NCI-H1436 treated with DMSO at 0.1 percent for 48 hours (cell line): ENCODE measurements at regions not wholly inside any gene's neighbourhood (a gene's known extent, or its start where the extent isn't known, plus 50 kb on each side); places are given as distances from the start of the nearest gene placed in this dataset.

Source experiments
- DNase-seq: peaks from one replicate; lab custom pipeline; 2025; lab: John Stamatoyannopoulos, UW

- DNase-seq = no peak
Measured at GRCh38 chr4:15231265-15232091, 196.4 kb upstream of the C1QTNF7 start.

GRCh38 chr4:15232366-15233263 is 195.2 kb upstream of the C1QTNF7 start:
- DNase-seq = no peak

- DNase-seq = no peak
Measured at GRCh38 chr4:15233264-15233597, 194.6 kb upstream of the C1QTNF7 start.

- no peak for DNase-seq
Measured at GRCh38 chr4:15233626-15234025, 194.2 kb upstream of the C1QTNF7 start.

- no peak for DNase-seq
Measured at GRCh38 chr4:15234116-15234855, 193.5 kb upstream of the C1QTNF7 start.

- no peak for DNase-seq
Measured at GRCh38 chr4:15234856-15235126, 193.0 kb upstream of the C1QTNF7 start.

- no peak for DNase-seq
Measured at GRCh38 chr4:15235135-15235534, 192.7 kb upstream of the C1QTNF7 start.

GRCh38 chr4:15237648-15238230 is 190.1 kb upstream of the C1QTNF7 start:
- DNase-seq = no peak

GRCh38 chr4:15238720-15239119 is 189.1 kb upstream of the C1QTNF7 start:
- no peak for DNase-seq

- DNase-seq = no peak
Measured at GRCh38 chr4:15239866-15240265, 188.0 kb upstream of the C1QTNF7 start.

GRCh38 chr4:15240764-15241163 is 187.1 kb upstream of the C1QTNF7 start:
- DNase-seq = no peak

- no peak for DNase-seq
Measured at GRCh38 chr4:15242021-15242420, 185.8 kb upstream of the C1QTNF7 start.

- no peak for DNase-seq
Measured at GRCh38 chr4:15244354-15244753, 183.5 kb upstream of the C1QTNF7 start.

GRCh38 chr4:15245006-15245530 is 182.8 kb upstream of the C1QTNF7 start:
- DNase-seq = no peak

GRCh38 chr4:15250021-15250441 is 177.8 kb upstream of the C1QTNF7 start:
- DNase-seq = no peak

- DNase-seq = no peak
Measured at GRCh38 chr4:15253349-15253748, 174.5 kb upstream of the C1QTNF7 start.

- no peak for DNase-seq
Measured at GRCh38 chr4:15254236-15254880, 173.5 kb upstream of the C1QTNF7 start.

- no peak for DNase-seq
Measured at GRCh38 chr4:15255537-15255936, 172.3 kb upstream of the C1QTNF7 start.

- DNase-seq = no peak
Measured at GRCh38 chr4:15260758-15261157, 167.1 kb upstream of the C1QTNF7 start.

- no peak for DNase-seq
Measured at GRCh38 chr4:15262396-15262795, 165.4 kb upstream of the C1QTNF7 start.

GRCh38 chr4:15270201-15270600 is 157.6 kb upstream of the C1QTNF7 start:
- no peak for DNase-seq

- no peak for DNase-seq
Measured at GRCh38 chr4:15286041-15286440, 141.8 kb upstream of the C1QTNF7 start.
